Colonic mucosa (tissue), 4 donors: ENCODE measurements at regions not wholly inside any gene's neighbourhood (a gene's known extent, or its start where the extent isn't known, plus 50 kb on each side); places are given as distances from the start of the nearest gene placed in this dataset.

Experiments
- DNase-seq: peaks from one replicate; pipeline ENCODE4 v3.0.0-alpha.2; 2020
- H3K27ac ChIP-seq: fragments of 200-600 bp; one replicate; pipeline ENCODE4 v1.8.0; 2021
- H3K27me3 ChIP-seq: fragments of 200-600 bp; one replicate; pipeline ENCODE4 v1.8.0; 2021
- H3K36me3 ChIP-seq: fragments of 200-600 bp; one replicate; pipeline ENCODE4 v1.8.0; 2021
- H3K4me1 ChIP-seq: fragments of 200-600 bp; one replicate; pipeline ENCODE4 v1.8.0; 2021; ENCODE audit warnings: mild to moderate bottlenecking
- H3K4me3 ChIP-seq: fragments of 200-600 bp; one replicate; pipeline ENCODE4 v1.8.0; 2021
- H3K9ac ChIP-seq, 2 donors: one replicate each; pipeline ENCODE4 v1.7.0; 2013; ENCODE audit warnings: control low read depth in 2 of 2, low read depth in 2 of 2, low read length in 2 of 2
- H3K9me3 ChIP-seq: fragments of 200-600 bp; one replicate; pipeline ENCODE4 v1.8.0; 2021
- CTCF ChIP-seq: fragments of 200-600 bp; IDR thresholded peaks from one replicate; pipeline ENCODE4 v1.8.0; 2022; ENCODE audit warnings: antibody characterized with exemption, mild to moderate bottlenecking
- intact Hi-C: fragments of 100-400 bp; cut with DNase I; formaldehyde crosslinking; loops from one replicate; pipeline ENCODE4 v1.14.1; 2022
- donor health status: healthy.
- donor health status: DM: no; HTN: no; CAD: no.
- donor health status: DM: no; HTN: no; CAD: no.

GRCh38 chr21:38752051-38752505 lies 53.7 kb upstream of the ETS2 start:
- intact Hi-C loops, result no loop called here
- Histone ChIP-seq H3K36me3 (no peaks in the 10 kb centered on the region), H3K4me1 (no peaks in the 10 kb centered on the region), H3K9ac (no peak overlapping the region), H3K27me3 (no peaks in the 10 kb centered on the region), H3K27ac (no peak overlapping the region), H3K4me3 (no peak overlapping the region), H3K9me3 (no peaks in the 10 kb centered on the region)
- no peak for DNase-seq
- no peak for TF ChIP-seq CTCF

GRCh38 chr21:38753114-38753513 lies 52.6 kb upstream of the ETS2 start:
- H3K9me3 ChIP-seq, result no peaks in the 10 kb centered on the region
- no peaks in the 10 kb centered on the region for H3K36me3 ChIP-seq
- no peak overlapping the region for H3K9ac ChIP-seq
- H3K27me3 ChIP-seq, result no peaks in the 10 kb centered on the region
- intact Hi-C loops, result no loop called here
- no peak overlapping the region for H3K27ac ChIP-seq
- H3K4me1 ChIP-seq, result no peaks in the 10 kb centered on the region
- DNase-seq, result no peak
- no peak for TF ChIP-seq CTCF
- H3K4me3 ChIP-seq, result no peak overlapping the region

- no peaks in the 10 kb centered on the region for H3K36me3 ChIP-seq
- H3K27ac ChIP-seq, result no peak overlapping the region
- H3K27me3 ChIP-seq, result no peaks in the 10 kb centered on the region
- no peak overlapping the region for H3K9ac ChIP-seq
- no peak for DNase-seq
- H3K4me1 ChIP-seq, result no peaks in the 10 kb centered on the region
- no peak for TF ChIP-seq CTCF
- no peaks in the 10 kb centered on the region for H3K9me3 ChIP-seq
- intact Hi-C loops, result no loop called here
- no peak overlapping the region for H3K4me3 ChIP-seq
Measured at GRCh38 chr21:38753557-38753971, 52.2 kb upstream of the ETS2 start.
